Ascending aorta (tissue), 2 donors: ENCODE measurements at regions not wholly inside any gene's neighbourhood (a gene's known extent, or its start where the extent isn't known, plus 50 kb on each side); places are given as distances from the start of the nearest gene placed in this dataset.

Experiments
- DNase-seq, 2 donors: peaks; one replicate each; pipeline ENCODE4 v3.0.0-alpha.2; 2019; ENCODE audit warnings: low spot score in 2 of 2
- H3K27ac ChIP-seq, 2 donors: fragments of 200-600 bp; sonication (generic); one replicate each; pipeline ENCODE4 v1.5.1; 2016 to 2017; ENCODE audit warnings: mild to moderate bottlenecking in 1 of 2
- H3K27me3 ChIP-seq: fragments of 200-600 bp; sonication (generic); one replicate; pipeline ENCODE4 v1.5.1; 2017
- H3K36me3 ChIP-seq, 2 donors: fragments of 200-600 bp; sonication (generic); one replicate each; pipeline ENCODE4 v1.5.1; 2016
- H3K4me1 ChIP-seq, 2 donors: fragments of 200-600 bp; sonication (generic); one replicate each; pipeline ENCODE4 v1.5.1; 2016 to 2017; ENCODE audit warnings: mild to moderate bottlenecking in 1 of 2
- H3K4me3 ChIP-seq, 2 donors: fragments of 200-600 bp; sonication (generic); one replicate each; pipeline ENCODE4 v1.5.1; 2016 to 2017; ENCODE audit warnings: mild to moderate bottlenecking in 1 of 2
- H3K9me3 ChIP-seq, 2 donors: fragments of 200-600 bp; sonication (generic); one replicate each; pipeline ENCODE4 v1.5.1; 2016
- CTCF ChIP-seq, 3 experiments: fragments of 200-600 bp in 2 of 3; fragments of 450-650 bp in 1 of 3; sonication (generic) in 2 of 3; IDR thresholded peaks; one replicate each; pipeline ENCODE4 v1.5.1; 2016 to 2019; ENCODE audit warnings: antibody characterized with exemption in 3 of 3, mild to moderate bottlenecking in 1 of 3, moderate library complexity in 1 of 3
- intact Hi-C: fragments of 100-400 bp; cut with DNase I; formaldehyde crosslinking; loops from one replicate; pipeline ENCODE4 v1.15.1; 2023

DNA sequence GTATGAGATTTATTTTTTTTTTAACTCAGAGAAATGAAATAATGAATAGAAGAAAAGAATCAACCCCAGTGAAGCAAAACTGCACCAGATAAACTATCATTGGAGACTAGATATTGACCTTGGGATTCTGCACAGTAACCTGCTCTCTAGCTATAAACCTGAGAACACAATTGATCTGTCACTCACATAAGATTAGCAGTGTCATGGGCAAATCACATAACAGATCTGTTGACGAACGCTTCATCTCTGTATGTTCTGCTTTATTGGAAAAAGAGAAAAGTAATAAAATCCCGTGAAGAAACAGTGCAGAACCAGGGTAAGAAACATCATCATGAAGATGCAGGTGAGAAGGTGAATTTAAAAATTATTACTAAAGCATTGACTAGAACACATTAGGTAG, 52.8 kb upstream of the RGS17 start:
- no peaks in the 10 kb centered on the region for H3K9me3 ChIP-seq
- no peak for TF ChIP-seq CTCF (IDR thresholded peaks at IDR 0.05)
- H3K4me3 ChIP-seq, result no peak overlapping the region
- no peaks in the 10 kb centered on the region for H3K36me3 ChIP-seq
- DNase-seq, result no peak
- H3K27ac ChIP-seq, result no peak overlapping the region
- H3K27me3 ChIP-seq, result no peaks in the 10 kb centered on the region
- no peaks in the 10 kb centered on the region for H3K4me1 ChIP-seq
- intact Hi-C loops, result no loop called here
